ENCODE measurements at regions not wholly inside any gene's neighbourhood (a gene's known extent, or its start where the extent isn't known, plus 50 kb on each side); places are given as distances from the start of the nearest gene placed in this dataset.

GRCh38 chr5:123719004-123719403 is 207.0 kb downstream of the CSNK1G3 start:
- TF ChIP-seq RBAK (tag by site-specific recombination; IDR thresholded peaks at IDR 0.05) (no peak), CTCF (tag by site-specific recombination; IDR thresholded peaks at IDR 0.05) (no peak), ZNF580 (tag by site-specific recombination; IDR thresholded peaks at IDR 0.05) (no peak)

All from HEK293 (cell line).